OCI-LY1 (cell line): ENCODE measurements at regions not wholly inside any gene's neighbourhood (a gene's known extent, or its start where the extent isn't known, plus 50 kb on each side); places are given as distances from the start of the nearest gene placed in this dataset.
"Not testable (repeated sequence)": the region's sequence is repeated elsewhere in the genome, so short reads cannot be mapped to it uniquely, and the experiment has no call there.

Experiments
- H2AFZ ChIP-seq: fragments of 200-600 bp; sonication (generic), shearing (Covaris generic); 2 replicates; pipeline ENCODE4 v1.6.0; 2014; ENCODE audit warnings: antibody characterized with exemption, mild to moderate bottlenecking, low read length
- H3F3A ChIP-seq: fragments of 200-600 bp; sonication (generic), shearing (Covaris generic); 2 replicates; pipeline ENCODE4 v1.6.0; 2014; ENCODE audit warnings: mild to moderate bottlenecking, antibody characterized with exemption, low read length, moderate library complexity; ENCODE audit not compliant: insufficient read depth
- H3K27ac ChIP-seq: fragments of 200-600 bp; sonication (generic); 2 replicates; pipeline ENCODE4 v1.5.1; 2014; ENCODE audit warnings: low read length, mixed run types, mild to moderate bottlenecking, low read depth; ENCODE audit not compliant: poor library complexity, severe bottlenecking
- H3K27me3 ChIP-seq: fragments of 200-600 bp; sonication (generic); 2 replicates; pipeline ENCODE4 v1.6.0; 2014; ENCODE audit warnings: antibody characterized with exemption, mild to moderate bottlenecking, low read length, moderate library complexity; ENCODE audit not compliant: insufficient read depth
- H3K36me3 ChIP-seq: fragments of 200-600 bp; sonication (generic); 2 replicates; pipeline ENCODE4 v1.6.1; 2014; ENCODE audit warnings: mild to moderate bottlenecking, antibody characterized with exemption, low read length, moderate library complexity, mixed read lengths; ENCODE audit not compliant: insufficient read depth
- H3K4me1 ChIP-seq: fragments of 200-600 bp; sonication (generic); 2 replicates; pipeline ENCODE4 v1.5.1; 2014; ENCODE audit warnings: mild to moderate bottlenecking, low read length, moderate library complexity; ENCODE audit not compliant: insufficient read depth, severe bottlenecking
- H3K4me2 ChIP-seq: fragments of 200-600 bp; sonication (generic), shearing (Covaris generic); 2 replicates; pipeline ENCODE4 v1.6.1; 2014; ENCODE audit warnings: low read length
- H3K4me3 ChIP-seq: fragments of 200-600 bp; sonication (generic); 2 replicates; pipeline ENCODE4 v1.5.1; 2014; ENCODE audit warnings: low read length, low read depth, mild to moderate bottlenecking, mixed read lengths; ENCODE audit not compliant: poor library complexity, severe bottlenecking
- H3K79me2 ChIP-seq: fragments of 200-600 bp; shearing (Covaris generic); 2 replicates; pipeline ENCODE4 v1.6.1; 2016; ENCODE audit warnings: mixed run types, low read length, mixed read lengths; ENCODE audit not compliant: insufficient read depth
- H3K9ac ChIP-seq: fragments of 200-600 bp; sonication (generic), shearing (Covaris generic); 2 replicates; pipeline ENCODE4 v1.6.1; 2014; ENCODE audit warnings: mild to moderate bottlenecking, low read length, mixed read lengths
- H3K9me2 ChIP-seq: fragments of 200-600 bp; sonication (generic), shearing (Covaris generic); 2 replicates; pipeline ENCODE4 v1.6.1; 2014; ENCODE audit warnings: low read depth, mild to moderate bottlenecking, low read length, mixed read lengths
- H3K9me3 ChIP-seq: fragments of 200-600 bp; shearing (Covaris generic); 2 replicates; pipeline ENCODE4 v1.6.1; 2014; ENCODE audit warnings: low read length, mixed read lengths
- H4K20me1 ChIP-seq: fragments of 200-600 bp; sonication (generic), shearing (Covaris generic); 2 replicates; pipeline ENCODE4 v1.6.0; 2016; ENCODE audit warnings: mild to moderate bottlenecking, low read length; ENCODE audit not compliant: insufficient read depth
- EZH2 ChIP-seq: fragments of 200-600 bp; sonication (generic), shearing (Covaris generic); IDR thresholded peaks from 2 replicates; pipeline ENCODE4 v1.8.0; 2017; ENCODE audit warnings: borderline replicate concordance, mixed run types, mild to moderate bottlenecking, antibody characterized with exemption, low read length, moderate library complexity, mixed read lengths
- TF ChIP-seq, protein P1 (sequence below): fragments of 200-600 bp; sonication (generic), shearing (Covaris generic); IDR thresholded peaks from 2 replicates; pipeline ENCODE4 v1.5.1; 2017; ENCODE audit warnings: mild to moderate bottlenecking, antibody characterized with exemption, low read length, moderate library complexity, mixed read lengths

DNA sequence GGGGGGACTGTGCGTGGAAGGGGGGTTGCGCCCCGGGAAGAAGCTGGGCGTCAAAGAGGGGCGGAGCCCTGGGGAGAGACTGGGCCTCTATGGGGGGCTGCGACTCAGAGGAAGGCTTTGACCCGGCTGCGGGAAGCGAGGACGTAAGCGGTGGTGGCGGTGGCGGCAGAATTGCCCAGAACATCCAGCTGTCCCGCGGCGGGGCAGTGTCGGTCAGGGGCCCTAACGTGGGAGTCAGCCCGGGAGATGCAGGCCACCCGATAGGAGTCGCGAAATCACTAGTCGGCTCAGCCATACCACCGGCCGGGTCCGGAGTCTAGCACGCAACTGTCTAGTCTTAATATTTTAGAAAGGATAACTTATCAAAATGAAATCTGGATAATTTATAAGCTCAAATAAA is 387.6 kb upstream of the EYS start:
- Histone ChIP-seq H3K27ac (no peak overlapping the region), H3K36me3 (no peaks in the 10 kb centered on the region)

GRCh38 chr6:66092306-66092705 is 385.3 kb upstream of the EYS start:
- H3K4me1 ChIP-seq, H3K9ac ChIP-seq, H3F3A ChIP-seq, H3K27me3 ChIP-seq, H3K79me2 ChIP-seq, H3K9me2 ChIP-seq, H3K27ac ChIP-seq, H3K9me3 ChIP-seq, H2AFZ ChIP-seq, H4K20me1 ChIP-seq, H3K36me3 ChIP-seq, H3K4me2 ChIP-seq, H3K4me3 ChIP-seq: not testable (repeated sequence)

More for the DNA sequence above, 387.6 kb upstream of the EYS start:
- Histone ChIP-seq H3K27me3 (no peaks in the 10 kb centered on the region), H3K9me2 (no peaks in the 10 kb centered on the region), H3K9ac (no peak overlapping the region), H3K4me2 (no peak overlapping the region), H3K4me3 (no peak overlapping the region), H3K79me2 (no peaks in the 10 kb centered on the region), H3K9me3 (no peaks in the 10 kb centered on the region), H4K20me1 (no peaks in the 10 kb centered on the region), H2AFZ (no peak overlapping the region), H3F3A (no peaks in the 10 kb centered on the region), H3K4me1 (no peaks in the 10 kb centered on the region)
- TF ChIP-seq, protein P1, sequence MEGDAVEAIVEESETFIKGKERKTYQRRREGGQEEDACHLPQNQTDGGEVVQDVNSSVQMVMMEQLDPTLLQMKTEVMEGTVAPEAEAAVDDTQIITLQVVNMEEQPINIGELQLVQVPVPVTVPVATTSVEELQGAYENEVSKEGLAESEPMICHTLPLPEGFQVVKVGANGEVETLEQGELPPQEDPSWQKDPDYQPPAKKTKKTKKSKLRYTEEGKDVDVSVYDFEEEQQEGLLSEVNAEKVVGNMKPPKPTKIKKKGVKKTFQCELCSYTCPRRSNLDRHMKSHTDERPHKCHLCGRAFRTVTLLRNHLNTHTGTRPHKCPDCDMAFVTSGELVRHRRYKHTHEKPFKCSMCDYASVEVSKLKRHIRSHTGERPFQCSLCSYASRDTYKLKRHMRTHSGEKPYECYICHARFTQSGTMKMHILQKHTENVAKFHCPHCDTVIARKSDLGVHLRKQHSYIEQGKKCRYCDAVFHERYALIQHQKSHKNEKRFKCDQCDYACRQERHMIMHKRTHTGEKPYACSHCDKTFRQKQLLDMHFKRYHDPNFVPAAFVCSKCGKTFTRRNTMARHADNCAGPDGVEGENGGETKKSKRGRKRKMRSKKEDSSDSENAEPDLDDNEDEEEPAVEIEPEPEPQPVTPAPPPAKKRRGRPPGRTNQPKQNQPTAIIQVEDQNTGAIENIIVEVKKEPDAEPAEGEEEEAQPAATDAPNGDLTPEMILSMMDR, result no peak
- no peak for TF ChIP-seq EZH2

GRCh38 chr6:66086532-66086931 is 379.5 kb upstream of the EYS start:
- Histone ChIP-seq H3K9ac (no peak overlapping the region), H3K4me1 (no peaks in the 10 kb centered on the region), H3K27me3 (no peaks in the 10 kb centered on the region), H3K79me2 (no peaks in the 10 kb centered on the region), H2AFZ (no peak overlapping the region), H3K4me2 (no peak overlapping the region), H3K9me2 (no peaks in the 10 kb centered on the region), H4K20me1 (no peaks in the 10 kb centered on the region), H3K4me3 (no peak overlapping the region), H3K36me3 (no peaks in the 10 kb centered on the region), H3K9me3 (no peaks in the 10 kb centered on the region), H3F3A (no peaks in the 10 kb centered on the region), H3K27ac (no peak overlapping the region)
- TF ChIP-seq, protein P1, result no peak
- TF ChIP-seq EZH2, result no peak

DNA sequence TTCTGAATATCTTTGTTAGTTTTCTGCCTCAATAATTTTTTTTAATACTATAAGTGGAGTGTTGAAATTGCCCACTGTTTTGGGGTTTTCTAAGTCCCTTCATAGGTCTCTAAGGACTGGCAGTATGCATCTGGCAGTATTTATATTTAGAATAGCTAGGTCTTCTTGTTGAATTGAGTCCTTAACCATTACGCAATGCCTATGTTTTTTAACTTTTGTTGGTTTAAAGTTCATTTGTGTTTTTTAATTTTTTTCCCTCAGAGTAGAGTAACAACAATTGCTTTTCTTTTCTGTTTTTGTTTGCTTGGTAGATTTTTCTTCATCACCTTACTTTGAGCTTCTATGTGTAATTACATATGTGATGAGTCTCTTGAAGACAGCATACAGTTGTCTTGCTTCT is 375.9 kb upstream of the EYS start:
- H3K4me2 ChIP-seq, result no peak overlapping the region
- TF ChIP-seq EZH2, result no peak
- TF ChIP-seq, protein P1, result no peak
- H3F3A ChIP-seq, result no peaks in the 10 kb centered on the region

More for the DNA sequence above, 375.9 kb upstream of the EYS start:
- no peaks in the 10 kb centered on the region for H4K20me1 ChIP-seq
- no peaks in the 10 kb centered on the region for H3K79me2 ChIP-seq
- no peak overlapping the region for H3K9ac ChIP-seq
- H2AFZ ChIP-seq, result no peak overlapping the region
- no peak overlapping the region for H3K4me3 ChIP-seq
- H3K9me3 ChIP-seq, result no peaks in the 10 kb centered on the region
- H3K36me3 ChIP-seq, result no peaks in the 10 kb centered on the region
- H3K27me3 ChIP-seq, result no peaks in the 10 kb centered on the region
- no peaks in the 10 kb centered on the region for H3K9me2 ChIP-seq
- H3K27ac ChIP-seq, result no peak overlapping the region
- H3K4me1 ChIP-seq, result no peaks in the 10 kb centered on the region
